Epithelial cell of esophagus (primary cell): ENCODE measurements at regions not wholly inside any gene's neighbourhood (a gene's known extent, or its start where the extent isn't known, plus 50 kb on each side); places are given as distances from the start of the nearest gene placed in this dataset.

ENCODE experiments used
- DNase-seq: peaks from one replicate; pipeline ENCODE4 v3.0.0; 2010; ENCODE audit warnings: low read depth
- H3K4me3 ChIP-seq: 2 replicates; pipeline ENCODE4 v1.5.1; 2011; ENCODE audit warnings: mild to moderate bottlenecking, low read length, control low read depth
- CTCF ChIP-seq: IDR thresholded peaks from 2 replicates; pipeline ENCODE4 v1.5.1; 2011; ENCODE audit warnings: low read depth, mild to moderate bottlenecking, low read length, control low read depth, inconsistent platforms; ENCODE audit not compliant: insufficient read depth; ENCODE audit errors: missing control alignments

- no peak overlapping the region for H3K4me3 ChIP-seq
- TF ChIP-seq CTCF, result no peak
- no peak for DNase-seq
These were observed 94.2 kb upstream of the ALKAL2 start for GRCh38 chr2:381941-382727.

- no peak overlapping the region for H3K4me3 ChIP-seq
- no peak for DNase-seq
- no peak for TF ChIP-seq CTCF
These were observed 93.3 kb upstream of the ALKAL2 start for GRCh38 chr2:381181-381580.

- no peak overlapping the region for H3K4me3 ChIP-seq
- DNase-seq, result no peak
- no peak for TF ChIP-seq CTCF
These were observed 92.9 kb upstream of the ALKAL2 start for GRCh38 chr2:380772-381171.

- no peak for TF ChIP-seq CTCF
- DNase-seq, result no peak
- H3K4me3 ChIP-seq, result no peak overlapping the region
These were observed 92.3 kb upstream of the ALKAL2 start for GRCh38 chr2:380221-380620.

- no peak for TF ChIP-seq CTCF
- no peak overlapping the region for H3K4me3 ChIP-seq
- DNase-seq, result no peak
These were observed 91.9 kb upstream of the ALKAL2 start for GRCh38 chr2:379778-380177.

GRCh38 chr2:378364-378763 is 90.5 kb upstream of the ALKAL2 start:
- no peak for DNase-seq
- no peak for TF ChIP-seq CTCF
- no peak overlapping the region for H3K4me3 ChIP-seq

- TF ChIP-seq CTCF, result no peak
- DNase-seq, result no peak
- H3K4me3 ChIP-seq, result no peak overlapping the region
These were observed 89.5 kb upstream of the ALKAL2 start for GRCh38 chr2:377414-377813.
